WTC11 (cell line): ENCODE measurements at regions not wholly inside any gene's neighbourhood (a gene's known extent, or its start where the extent isn't known, plus 50 kb on each side); places are given as distances from the start of the nearest gene placed in this dataset.

Experiments
- ATAC-seq: fragments of 200-7000 bp; cut with Tn5 transposase; 2 replicates; pipeline ENCODE4 v1.10.0; 2021; ENCODE audit warnings: mild to moderate bottlenecking, moderate library complexity
- CTCF ChIA-PET: fragments of 300-600 bp; sonication (Branson Sonifier 250); formaldehyde crosslinking; loops from one replicate; lab custom pipeline; 2021; ENCODE audit warnings: antibody characterized with exemption; lab: Charles Lee
- POLR2A ChIA-PET: fragments of 350-600 bp; sonication (Branson Sonifier 250); formaldehyde crosslinking; loops from one replicate; lab custom pipeline; 2021; ENCODE audit warnings: antibody characterized with exemption; lab: Charles Lee
- DNase-seq: peaks from one replicate; pipeline ENCODE4 v3.0.0; 2021; ENCODE audit warnings: low spot score
- H3K27ac Mint-ChIP-seq: 2 replicates; pipeline ENCODE4 v1.8.0; 2021; ENCODE audit warnings: mixed read lengths
- H3K27me3 Mint-ChIP-seq: 2 replicates; pipeline ENCODE4 v1.8.0; 2021; ENCODE audit warnings: low read depth, mild to moderate bottlenecking, moderate library complexity, mixed read lengths
- H3K36me3 Mint-ChIP-seq: 2 replicates; pipeline ENCODE4 v1.8.0; 2021; ENCODE audit warnings: mixed read lengths
- H3K4me1 Mint-ChIP-seq: 2 replicates; pipeline ENCODE4 v1.8.0; 2022; ENCODE audit warnings: mixed read lengths
- H3K4me3 Mint-ChIP-seq: 2 replicates; pipeline ENCODE4 v1.8.0; 2021; ENCODE audit warnings: mild to moderate bottlenecking, moderate library complexity, mixed read lengths
- H3K9me3 Mint-ChIP-seq: 2 replicates; pipeline ENCODE4 v1.8.0; 2021; ENCODE audit warnings: mixed read lengths
- ATF1 ChIP-seq: sonication (generic); formaldehyde crosslinking; IDR thresholded peaks from 2 replicates; pipeline ENCODE4 v1.8.1; 2023; ENCODE audit warnings: mild to moderate bottlenecking, moderate library complexity, missing genetic modification reagents
- CREB1 ChIP-seq: sonication (generic); formaldehyde crosslinking; IDR thresholded peaks from 2 replicates; pipeline ENCODE4 v1.8.0; 2023; ENCODE audit warnings: mild to moderate bottlenecking, missing genetic modification reagents
- EMX1 ChIP-seq: fragments of 250-450 bp; sonication (Bioruptor Pico); IDR thresholded peaks from 2 replicates; pipeline ENCODE4 v1.8.0; 2021; ENCODE audit warnings: mild to moderate bottlenecking
- FOXK1 ChIP-seq: sonication (generic); formaldehyde crosslinking; IDR thresholded peaks from 2 replicates; pipeline ENCODE4 v1.8.0; 2022; ENCODE audit warnings: mild to moderate bottlenecking, moderate library complexity, missing genetic modification reagents
- HMGA2 ChIP-seq: fragments of 250-450 bp; sonication (Bioruptor Pico); IDR thresholded peaks from 2 replicates; pipeline ENCODE4 v1.4.0; 2021; ENCODE audit warnings: mild to moderate bottlenecking, moderate library complexity
- JUN ChIP-seq: sonication (generic); formaldehyde crosslinking; IDR thresholded peaks from 2 replicates; pipeline ENCODE4 v1.8.0; 2023; ENCODE audit warnings: mild to moderate bottlenecking, missing genetic modification reagents
- MYBL2 ChIP-seq: sonication (generic); formaldehyde crosslinking; IDR thresholded peaks from 2 replicates; pipeline ENCODE4 v1.8.1; 2023; ENCODE audit warnings: mild to moderate bottlenecking, moderate library complexity, missing genetic modification reagents
- NFYB ChIP-seq: sonication (generic); formaldehyde crosslinking; conservative IDR thresholded peaks from 2 replicates; pipeline ENCODE4 v1.8.0; 2022; ENCODE audit warnings: low read depth, missing genetic modification reagents
- RORB ChIP-seq: fragments of 250-450 bp; sonication (Bioruptor Pico); IDR thresholded peaks from 2 replicates; pipeline ENCODE4 v1.9.0; 2021; ENCODE audit warnings: mild to moderate bottlenecking
- SMAD3 ChIP-seq: sonication (generic); formaldehyde crosslinking; IDR thresholded peaks from 2 replicates; pipeline ENCODE4 v1.8.0; 2022; ENCODE audit warnings: missing genetic modification reagents, mild to moderate bottlenecking, borderline replicate concordance
- TCF7 ChIP-seq: sonication (generic); formaldehyde crosslinking; IDR thresholded peaks from 2 replicates; pipeline ENCODE4 v1.8.0; 2022; ENCODE audit warnings: mild to moderate bottlenecking, low read depth, missing genetic modification reagents, moderate library complexity
- TP53 ChIP-seq: sonication (generic); formaldehyde crosslinking; IDR thresholded peaks from 2 replicates; pipeline ENCODE4 v1.8.1; 2023; ENCODE audit warnings: mild to moderate bottlenecking, missing genetic modification reagents
- ZNF263 ChIP-seq: sonication (generic); formaldehyde crosslinking; IDR thresholded peaks from 2 replicates; pipeline ENCODE4 v1.8.1; 2022; ENCODE audit warnings: low read depth, mild to moderate bottlenecking, moderate library complexity, missing genetic modification reagents
- ZNF317 ChIP-seq: sonication (generic); formaldehyde crosslinking; IDR thresholded peaks from 2 replicates; pipeline ENCODE4 v1.8.1; 2023; ENCODE audit warnings: low read depth, mild to moderate bottlenecking, moderate library complexity, missing genetic modification reagents, borderline replicate concordance
- ZNF423 ChIP-seq: fragments of 250-450 bp; sonication (Bioruptor Pico); IDR thresholded peaks from 2 replicates; pipeline ENCODE4 v2.1.2; 2022; ENCODE audit warnings: mild to moderate bottlenecking, moderate library complexity
- TF ChIP-seq, protein P1 (sequence below): sonication (generic); formaldehyde crosslinking; IDR thresholded peaks from 2 replicates; pipeline ENCODE4 v1.8.1; 2022; ENCODE audit warnings: low read depth, mild to moderate bottlenecking, moderate library complexity, missing genetic modification reagents, borderline replicate concordance
- TF ChIP-seq, protein P2 (sequence below): fragments of 250-450 bp; sonication (Bioruptor Pico); IDR thresholded peaks from 2 replicates; pipeline ENCODE4 v1.8.0; 2021; ENCODE audit warnings: mild to moderate bottlenecking
- TF ChIP-seq, protein P3 (sequence below): fragments of 250-450 bp; sonication (Bioruptor Pico); IDR thresholded peaks from 2 replicates; pipeline ENCODE4 v1.9.0; 2021; ENCODE audit warnings: mild to moderate bottlenecking
- TF ChIP-seq, protein P4 (sequence below): sonication (generic); formaldehyde crosslinking; IDR thresholded peaks from 2 replicates; pipeline ENCODE4 v1.8.1; 2023; ENCODE audit warnings: mild to moderate bottlenecking, moderate library complexity, missing genetic modification reagents
- TF ChIP-seq, protein P5 (sequence below): sonication (generic); formaldehyde crosslinking; IDR thresholded peaks from 2 replicates; pipeline ENCODE4 v1.8.1; 2023; ENCODE audit warnings: mild to moderate bottlenecking, missing genetic modification reagents
- TF ChIP-seq, protein P6 (sequence below): sonication (generic); formaldehyde crosslinking; IDR thresholded peaks from 2 replicates; pipeline ENCODE4 v1.8.0; 2023; ENCODE audit warnings: missing genetic modification reagents

DNA sequence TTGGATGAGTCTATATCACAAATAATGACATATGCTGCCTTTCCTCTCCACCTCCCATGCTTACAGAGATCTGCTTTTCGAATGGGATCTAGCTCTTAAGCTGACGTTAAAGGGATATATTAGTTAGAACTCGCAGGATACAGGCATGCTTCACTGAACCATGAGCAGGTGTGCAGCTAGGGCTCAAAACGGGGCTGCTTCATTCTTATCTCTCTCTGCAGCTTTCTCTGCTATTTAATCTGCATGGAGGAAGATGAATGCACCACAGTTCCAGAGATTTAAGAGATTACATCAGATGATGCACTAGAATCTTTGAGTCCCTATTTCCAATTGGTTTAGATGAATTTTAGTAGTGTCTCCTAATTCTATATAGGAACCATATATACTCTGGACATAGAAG lies 327.0 kb downstream of the RAD51AP2 start:
- no peak overlapping the region for H3K27ac Mint-ChIP-seq
- CTCF ChIA-PET = no interaction called here
- H3K9me3 Mint-ChIP-seq = no peaks in the 10 kb centered on the region
- H3K27me3 Mint-ChIP-seq = no peaks in the 10 kb centered on the region; the same call in 1 of the 2 replicates
- no peaks in the 10 kb centered on the region for H3K36me3 Mint-ChIP-seq
- DNase-seq = no peak
- no peak overlapping the region for H3K4me3 Mint-ChIP-seq
- no peak for ATAC-seq
- H3K4me1 Mint-ChIP-seq = peaks cover 9% of the 10 kb centered on the region
- POLR2A ChIA-PET = no interaction called here
- TF ChIP-seq TP53 (CRISPR knock-in tag) = no peak
- TF ChIP-seq, all 79 proteins: peak for 0

DNA sequence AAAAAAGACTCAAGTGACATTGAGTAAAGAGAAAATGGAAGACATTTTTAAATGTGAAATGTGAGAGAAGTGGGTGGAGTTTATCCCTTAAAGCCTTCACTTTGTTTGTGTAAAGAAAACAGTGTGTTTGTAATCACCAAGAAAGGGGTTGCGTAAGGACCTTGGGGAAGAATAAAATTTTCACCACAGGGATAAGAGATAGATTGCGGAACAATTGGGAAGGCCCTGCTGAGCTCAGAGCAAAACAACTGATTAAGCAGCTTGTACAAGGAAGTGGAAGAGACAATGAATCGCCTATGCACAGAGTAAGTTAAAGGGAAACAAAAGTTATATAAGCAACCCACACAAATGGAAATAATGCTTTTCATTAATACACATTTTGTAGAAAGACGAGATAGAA lies 327.7 kb downstream of the RAD51AP2 start:
- H3K36me3 Mint-ChIP-seq = no peaks in the 10 kb centered on the region
- CTCF ChIA-PET = interaction anchor here (0.9 kb wide), 1 partner anchor 19 kb away, joined by 3 read pairs; no protein-coding TSS in a partner anchor
- DNase-seq = no peak
- no peaks in the 10 kb centered on the region; the same call in 1 of the 2 replicates for H3K27me3 Mint-ChIP-seq
- TF ChIP-seq CREB1 (no peak), TCF7 (CRISPR knock-in tag) (no peak), ZNF263 (no peak), EMX1 (no peak), ZNF423 (no peak)
- TF ChIP-seq, protein P1, sequence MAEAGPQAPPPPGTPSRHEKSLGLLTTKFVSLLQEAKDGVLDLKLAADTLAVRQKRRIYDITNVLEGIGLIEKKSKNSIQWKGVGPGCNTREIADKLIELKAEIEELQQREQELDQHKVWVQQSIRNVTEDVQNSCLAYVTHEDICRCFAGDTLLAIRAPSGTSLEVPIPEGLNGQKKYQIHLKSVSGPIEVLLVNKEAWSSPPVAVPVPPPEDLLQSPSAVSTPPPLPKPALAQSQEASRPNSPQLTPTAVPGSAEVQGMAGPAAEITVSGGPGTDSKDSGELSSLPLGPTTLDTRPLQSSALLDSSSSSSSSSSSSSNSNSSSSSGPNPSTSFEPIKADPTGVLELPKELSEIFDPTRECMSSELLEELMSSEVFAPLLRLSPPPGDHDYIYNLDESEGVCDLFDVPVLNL = no peak
- TF ChIP-seq, all 79 proteins: peak for 0
- Mint-ChIP-seq H3K4me3 (no peak overlapping the region), H3K9me3 (no peaks in the 10 kb centered on the region), H3K27ac (no peak overlapping the region), H3K4me1 (peaks cover 9% of the 10 kb centered on the region)
- ATAC-seq = no peak
- POLR2A ChIA-PET = no interaction called here

DNA sequence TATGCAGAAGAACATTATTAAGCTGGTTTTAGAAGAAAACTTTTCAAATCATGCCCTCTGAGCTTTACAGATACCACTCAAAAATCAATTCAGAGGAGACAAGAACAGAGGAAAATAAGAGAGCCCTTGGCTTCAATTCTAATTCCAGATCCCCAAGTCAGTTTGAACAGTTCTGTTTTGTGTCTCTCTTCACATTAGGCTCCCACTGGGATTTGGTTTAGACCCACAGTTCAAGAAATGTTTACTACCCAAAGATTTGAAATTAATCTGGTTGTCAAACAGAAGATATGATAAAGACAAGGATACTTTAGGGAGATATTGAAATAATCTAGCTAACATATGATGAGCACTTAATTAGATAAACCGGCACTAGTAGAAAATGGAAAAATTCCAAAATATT lies 329.5 kb downstream of the RAD51AP2 start:
- no peak overlapping the region for H3K4me3 Mint-ChIP-seq
- no peak for DNase-seq
- no peaks in the 10 kb centered on the region for H3K36me3 Mint-ChIP-seq
- POLR2A ChIA-PET = no interaction called here
- H3K4me1 Mint-ChIP-seq = peaks cover 9% of the 10 kb centered on the region
- CTCF ChIA-PET = no interaction called here
- H3K27ac Mint-ChIP-seq = no peak overlapping the region
- no peaks in the 10 kb centered on the region; the same call in 1 of the 2 replicates for H3K27me3 Mint-ChIP-seq
- H3K9me3 Mint-ChIP-seq = no peaks in the 10 kb centered on the region
- no peak for TF ChIP-seq SMAD3 (CRISPR knock-in tag)
- no peak for TF ChIP-seq HMGA2 (CRISPR knock-in tag)
- TF ChIP-seq MYBL2 (CRISPR knock-in tag) = no peak
- TF ChIP-seq, protein P2, sequence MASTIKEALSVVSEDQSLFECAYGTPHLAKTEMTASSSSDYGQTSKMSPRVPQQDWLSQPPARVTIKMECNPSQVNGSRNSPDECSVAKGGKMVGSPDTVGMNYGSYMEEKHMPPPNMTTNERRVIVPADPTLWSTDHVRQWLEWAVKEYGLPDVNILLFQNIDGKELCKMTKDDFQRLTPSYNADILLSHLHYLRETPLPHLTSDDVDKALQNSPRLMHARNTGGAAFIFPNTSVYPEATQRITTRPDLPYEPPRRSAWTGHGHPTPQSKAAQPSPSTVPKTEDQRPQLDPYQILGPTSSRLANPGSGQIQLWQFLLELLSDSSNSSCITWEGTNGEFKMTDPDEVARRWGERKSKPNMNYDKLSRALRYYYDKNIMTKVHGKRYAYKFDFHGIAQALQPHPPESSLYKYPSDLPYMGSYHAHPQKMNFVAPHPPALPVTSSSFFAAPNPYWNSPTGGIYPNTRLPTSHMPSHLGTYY = no peak
- TF ChIP-seq, protein P3, sequence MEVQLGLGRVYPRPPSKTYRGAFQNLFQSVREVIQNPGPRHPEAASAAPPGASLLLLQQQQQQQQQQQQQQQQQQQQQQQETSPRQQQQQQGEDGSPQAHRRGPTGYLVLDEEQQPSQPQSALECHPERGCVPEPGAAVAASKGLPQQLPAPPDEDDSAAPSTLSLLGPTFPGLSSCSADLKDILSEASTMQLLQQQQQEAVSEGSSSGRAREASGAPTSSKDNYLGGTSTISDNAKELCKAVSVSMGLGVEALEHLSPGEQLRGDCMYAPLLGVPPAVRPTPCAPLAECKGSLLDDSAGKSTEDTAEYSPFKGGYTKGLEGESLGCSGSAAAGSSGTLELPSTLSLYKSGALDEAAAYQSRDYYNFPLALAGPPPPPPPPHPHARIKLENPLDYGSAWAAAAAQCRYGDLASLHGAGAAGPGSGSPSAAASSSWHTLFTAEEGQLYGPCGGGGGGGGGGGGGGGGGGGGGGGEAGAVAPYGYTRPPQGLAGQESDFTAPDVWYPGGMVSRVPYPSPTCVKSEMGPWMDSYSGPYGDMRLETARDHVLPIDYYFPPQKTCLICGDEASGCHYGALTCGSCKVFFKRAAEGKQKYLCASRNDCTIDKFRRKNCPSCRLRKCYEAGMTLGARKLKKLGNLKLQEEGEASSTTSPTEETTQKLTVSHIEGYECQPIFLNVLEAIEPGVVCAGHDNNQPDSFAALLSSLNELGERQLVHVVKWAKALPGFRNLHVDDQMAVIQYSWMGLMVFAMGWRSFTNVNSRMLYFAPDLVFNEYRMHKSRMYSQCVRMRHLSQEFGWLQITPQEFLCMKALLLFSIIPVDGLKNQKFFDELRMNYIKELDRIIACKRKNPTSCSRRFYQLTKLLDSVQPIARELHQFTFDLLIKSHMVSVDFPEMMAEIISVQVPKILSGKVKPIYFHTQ (CRISPR knock-in tag) = no peak
- TF ChIP-seq, protein P4, sequence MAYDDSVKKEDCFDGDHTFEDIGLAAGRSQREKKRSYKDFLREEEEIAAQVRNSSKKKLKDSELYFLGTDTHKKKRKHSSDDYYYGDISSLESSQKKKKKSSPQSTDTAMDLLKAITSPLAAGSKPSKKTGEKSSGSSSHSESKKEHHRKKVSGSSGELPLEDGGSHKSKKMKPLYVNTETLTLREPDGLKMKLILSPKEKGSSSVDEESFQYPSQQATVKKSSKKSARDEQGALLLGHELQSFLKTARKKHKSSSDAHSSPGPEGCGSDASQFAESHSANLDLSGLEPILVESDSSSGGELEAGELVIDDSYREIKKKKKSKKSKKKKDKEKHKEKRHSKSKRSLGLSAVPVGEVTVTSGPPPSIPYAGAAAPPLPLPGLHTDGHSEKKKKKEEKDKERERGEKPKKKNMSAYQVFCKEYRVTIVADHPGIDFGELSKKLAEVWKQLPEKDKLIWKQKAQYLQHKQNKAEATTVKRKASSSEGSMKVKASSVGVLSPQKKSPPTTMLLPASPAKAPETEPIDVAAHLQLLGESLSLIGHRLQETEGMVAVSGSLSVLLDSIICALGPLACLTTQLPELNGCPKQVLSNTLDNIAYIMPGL (CRISPR knock-in tag) = no peak
- TF ChIP-seq ATF1 (CRISPR knock-in tag) = no peak
- TF ChIP-seq, protein P5, sequence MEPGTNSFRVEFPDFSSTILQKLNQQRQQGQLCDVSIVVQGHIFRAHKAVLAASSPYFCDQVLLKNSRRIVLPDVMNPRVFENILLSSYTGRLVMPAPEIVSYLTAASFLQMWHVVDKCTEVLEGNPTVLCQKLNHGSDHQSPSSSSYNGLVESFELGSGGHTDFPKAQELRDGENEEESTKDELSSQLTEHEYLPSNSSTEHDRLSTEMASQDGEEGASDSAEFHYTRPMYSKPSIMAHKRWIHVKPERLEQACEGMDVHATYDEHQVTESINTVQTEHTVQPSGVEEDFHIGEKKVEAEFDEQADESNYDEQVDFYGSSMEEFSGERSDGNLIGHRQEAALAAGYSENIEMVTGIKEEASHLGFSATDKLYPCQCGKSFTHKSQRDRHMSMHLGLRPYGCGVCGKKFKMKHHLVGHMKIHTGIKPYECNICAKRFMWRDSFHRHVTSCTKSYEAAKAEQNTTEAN (CRISPR knock-in tag) = no peak
- TF ChIP-seq, protein P6, sequence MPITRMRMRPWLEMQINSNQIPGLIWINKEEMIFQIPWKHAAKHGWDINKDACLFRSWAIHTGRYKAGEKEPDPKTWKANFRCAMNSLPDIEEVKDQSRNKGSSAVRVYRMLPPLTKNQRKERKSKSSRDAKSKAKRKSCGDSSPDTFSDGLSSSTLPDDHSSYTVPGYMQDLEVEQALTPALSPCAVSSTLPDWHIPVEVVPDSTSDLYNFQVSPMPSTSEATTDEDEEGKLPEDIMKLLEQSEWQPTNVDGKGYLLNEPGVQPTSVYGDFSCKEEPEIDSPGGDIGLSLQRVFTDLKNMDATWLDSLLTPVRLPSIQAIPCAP (CRISPR knock-in tag) = no peak
- TF ChIP-seq JUN (CRISPR knock-in tag) = no peak
- TF ChIP-seq ZNF317 (CRISPR knock-in tag) = no peak
- no peak for TF ChIP-seq RORB
- no peak for TF ChIP-seq ZNF423
- no peak for TF ChIP-seq NFYB (CRISPR knock-in tag)
- TF ChIP-seq FOXK1 = no peak
- ATAC-seq = no peak
